ENCODE measurements at regions not wholly inside any gene's neighbourhood (a gene's known extent, or its start where the extent isn't known, plus 50 kb on each side); places are given as distances from the start of the nearest gene placed in this dataset.

- peaks cover 9 to 39% (median 16%) of the 10 kb centered on the region in 5 donors for H3K4me1 ChIP-seq (ENCODE audit: control insufficient read depth in 5 of 5, insufficient read depth in 5 of 5, low read length in 5 of 5)
- WGBS, 2 donors, result 3% methylated on average over 53 to 54 of the region's 54 CpGs
These were observed 110.5 kb downstream of the ARF6 start for GRCh38 chr14:50003213-50004021.

GRCh38 chr14:50006141-50006540 is 110.2 kb downstream of the VCPKMT start:
- no peaks in the 10 kb centered on the region for H3K9me3 ChIP-seq (ENCODE audit: control insufficient read depth in 4 of 4, insufficient read depth in 3 of 4, low read length in 3 of 4)
- 96% methylated on average over 4 of the region's 4 CpGs for WGBS, 2 donors
- no peaks in the 10 kb centered on the region for H3K27me3 ChIP-seq (ENCODE audit: control insufficient read depth in 3 of 3, insufficient read depth in 3 of 3, low read length in 2 of 3)
- no peak for ATAC-seq (ENCODE audit: insufficient read depth, low FRiP score)
- H3K27ac ChIP-seq (ENCODE audit: low read depth in 1 of 2, low read length in 1 of 2), result no peak overlapping the region
- H3K4me1 ChIP-seq (ENCODE audit: control insufficient read depth in 5 of 5, insufficient read depth in 5 of 5, low read length in 5 of 5), result peaks cover 0 to 16% (median 2%) of the 10 kb centered on the region in 5 donors
- TF ChIP-seq CTCF (IDR thresholded peaks at IDR 0.05; ENCODE audit: control extremely low read depth, extremely low read depth), result no peak
- no peaks in the 10 kb centered on the region for H3K36me3 ChIP-seq (ENCODE audit: control insufficient read depth in 4 of 4, insufficient read depth in 4 of 4, low read length in 4 of 4)
- no peak overlapping the region for H3K4me3 ChIP-seq
- no peak for DNase-seq
- H3K9ac ChIP-seq (ENCODE audit: insufficient read depth in 1 of 2, low read length in 2 of 2), result no peak overlapping the region

More at GRCh38 chr14:50003213-50004021, 110.5 kb downstream of the ARF6 start:
- Histone ChIP-seq H3K27me3 (ENCODE audit: control insufficient read depth in 3 of 3, insufficient read depth in 3 of 3, low read length in 2 of 3) (no peaks in the 10 kb centered on the region), H3K9me3 (ENCODE audit: control insufficient read depth in 4 of 4, insufficient read depth in 3 of 4, low read length in 3 of 4) (no peaks in the 10 kb centered on the region), H3K27ac (ENCODE audit: low read depth in 1 of 2, low read length in 1 of 2) (peak overlapping the region; percentile 52 to 88), H3K4me3 (peak overlapping the region; percentile 51), H3K9ac (ENCODE audit: insufficient read depth in 1 of 2, low read length in 2 of 2) (peak overlapping the region; percentile 50 to 86), H3K36me3 (ENCODE audit: control insufficient read depth in 4 of 4, insufficient read depth in 4 of 4, low read length in 4 of 4) (no peaks in the 10 kb centered on the region)
- DNase-seq (peak; percentile 80 to 89 (median 82)), ATAC-seq (ENCODE audit: insufficient read depth, low FRiP score) (peak; percentile 88)
- TF ChIP-seq CTCF (IDR thresholded peaks at IDR 0.05; ENCODE audit: control extremely low read depth, extremely low read depth), result no peak

- no peaks in the 10 kb centered on the region for H3K36me3 ChIP-seq (ENCODE audit: control insufficient read depth in 4 of 4, insufficient read depth in 4 of 4, low read length in 4 of 4)
- H3K27me3 ChIP-seq (ENCODE audit: control insufficient read depth in 3 of 3, insufficient read depth in 3 of 3, low read length in 2 of 3), result no peaks in the 10 kb centered on the region
- no peak for TF ChIP-seq CTCF (IDR thresholded peaks at IDR 0.05; ENCODE audit: control extremely low read depth, extremely low read depth)
- no peak overlapping the region for H3K9ac ChIP-seq (ENCODE audit: insufficient read depth in 1 of 2, low read length in 2 of 2)
- H3K4me1 ChIP-seq (ENCODE audit: control insufficient read depth in 5 of 5, insufficient read depth in 5 of 5, low read length in 5 of 5), result peaks cover 0 to 12% (median 0%) of the 10 kb centered on the region in 5 donors
- no peak for ATAC-seq (ENCODE audit: insufficient read depth, low FRiP score)
- H3K27ac ChIP-seq (ENCODE audit: low read depth in 1 of 2, low read length in 1 of 2), result no peak overlapping the region
- no peak for DNase-seq
- no peak overlapping the region for H3K4me3 ChIP-seq
- no peaks in the 10 kb centered on the region for H3K9me3 ChIP-seq (ENCODE audit: control insufficient read depth in 4 of 4, insufficient read depth in 3 of 4, low read length in 3 of 4)
- 78 to 84% methylated on average over 9 of the region's 9 CpGs for whole genome bisulfite sequencing, 2 donors
These were observed 109.1 kb downstream of the VCPKMT start for GRCh38 chr14:50007123-50007903.
